Endothelial cell of umbilical vein (primary cell): ENCODE measurements at regions not wholly inside any gene's neighbourhood (a gene's known extent, or its start where the extent isn't known, plus 50 kb on each side); places are given as distances from the start of the nearest gene placed in this dataset.

Source experiments
- BruUV-seq: library from RNA; stranded (reverse); fragments of 400-500 nt; replicated peaks from 2 replicates; lab custom pipeline; 2021; lab: Mats Ljungman, UMichigan
- CTCF ChIA-PET: fragments of 300-600, 350-600 bp; sonication (Branson Sonifier 250); formaldehyde crosslinking; loops from one replicate; lab custom pipeline; 2021; ENCODE audit warnings: antibody characterized with exemption, inconsistent platforms; lab: Charles Lee
- POLR2A ChIA-PET: fragments of 300-600, 350-600 bp; sonication (Branson Sonifier 250); formaldehyde crosslinking; loops from one replicate; lab custom pipeline; 2021; ENCODE audit warnings: antibody characterized with exemption, inconsistent platforms; lab: Charles Lee
- DNase-seq: peaks from one replicate; pipeline ENCODE4 v3.0.0-alpha.2; 2011; ENCODE audit warnings: low read depth, low spot score
- FAIRE-seq: peaks from 2 replicates; lab custom pipeline; 2011; peaks lifted over from hg19 to GRCh38; lab: Jason Lieb, UNC
- H2AFZ ChIP-seq: 2 replicates; pipeline ENCODE4 v1.6.0; 2012; ENCODE audit warnings: low read depth, low read length, control low read depth, inconsistent platforms
- H3K27ac ChIP-seq: 2 replicates; pipeline ENCODE4 v1.5.1; 2011; ENCODE audit warnings: low read depth, mild to moderate bottlenecking, control low read depth, low read length, moderate library complexity; ENCODE audit not compliant: insufficient read depth
- H3K27me3 ChIP-seq, 2 experiments: 2 replicates each; pipeline versions ENCODE4 v1.6.0 to v1.6.1; 2011; ENCODE audit warnings: low read length in 2 of 2, mixed read lengths in 1 of 2; ENCODE audit not compliant: control insufficient read depth in 2 of 2, insufficient read depth in 2 of 2
- H3K36me3 ChIP-seq, 2 experiments: 2 replicates in 1 of 2; 3 replicates in 1 of 2; pipeline ENCODE4 v1.5.1; 2011; ENCODE audit warnings: low read length in 2 of 2, mild to moderate bottlenecking in 1 of 2, moderate library complexity in 1 of 2; ENCODE audit not compliant: control insufficient read depth in 2 of 2, insufficient read depth in 2 of 2; ENCODE audit errors: extremely low read depth in 1 of 2
- H3K4me1 ChIP-seq: 3 replicates; pipeline ENCODE4 v1.5.1; 2011; ENCODE audit warnings: mild to moderate bottlenecking, low read length; ENCODE audit not compliant: control insufficient read depth, insufficient read depth; ENCODE audit errors: extremely low read depth
- H3K4me2 ChIP-seq: 2 replicates; pipeline ENCODE4 v1.6.1; 2011; ENCODE audit warnings: low read length, control low read depth, mixed read lengths; ENCODE audit not compliant: insufficient read depth
- H3K4me3 ChIP-seq, 3 experiments: fragments of 200-600 bp in 1 of 3; sonication (generic), shearing (Covaris generic) in 1 of 3; replicated peaks in 1 of 3; 2 replicates each; pipeline ENCODE4 v1.5.1; 2011 to 2016; ENCODE audit warnings: control low read depth in 3 of 3, low read length in 3 of 3, mild to moderate bottlenecking in 2 of 3, inconsistent platforms in 1 of 3, low read depth in 1 of 3, moderate library complexity in 1 of 3; ENCODE audit not compliant: insufficient read depth in 1 of 3
- H3K79me2 ChIP-seq: 2 replicates; pipeline ENCODE4 v1.6.0; 2012; ENCODE audit warnings: low read length, inconsistent platforms; ENCODE audit not compliant: control insufficient read depth, insufficient read depth
- H3K9ac ChIP-seq: replicated peaks from 2 replicates; pipeline ENCODE3; 2011; ENCODE audit warnings: low read length, control low read depth; ENCODE audit not compliant: insufficient read depth; ENCODE audit errors: extremely low read depth
- H3K9me1 ChIP-seq: replicated peaks from 3 replicates; pipeline ENCODE4 v1.6.0; 2011; ENCODE audit warnings: mild to moderate bottlenecking, low read length; ENCODE audit not compliant: control insufficient read depth, insufficient read depth; ENCODE audit errors: extremely low read depth
- H3K9me3 ChIP-seq: replicated peaks from 2 replicates; pipeline ENCODE4 v1.5.1; 2012; ENCODE audit warnings: low read length, inconsistent platforms; ENCODE audit not compliant: control insufficient read depth, insufficient read depth
- H4K20me1 ChIP-seq: replicated peaks from 2 replicates; pipeline ENCODE3; 2011; ENCODE audit warnings: mild to moderate bottlenecking, low read length; ENCODE audit not compliant: control insufficient read depth, insufficient read depth; ENCODE audit errors: extremely low read depth
- EZH2 ChIP-seq: IDR thresholded peaks from 2 replicates; pipeline ENCODE4 v1.6.1; 2012; ENCODE audit warnings: borderline replicate concordance, low read depth, mild to moderate bottlenecking, moderate library complexity, low read length, inconsistent platforms; ENCODE audit not compliant: severe bottlenecking
- FOS ChIP-seq: IDR thresholded peaks from 2 replicates; pipeline ENCODE4 v1.6.1; 2011; ENCODE audit warnings: mild to moderate bottlenecking, low read length, moderate library complexity, borderline replicate concordance; ENCODE audit not compliant: insufficient read depth
- GATA2 ChIP-seq: IDR thresholded peaks from 2 replicates; pipeline ENCODE4 v1.7.0; 2011; ENCODE audit warnings: low read depth, mild to moderate bottlenecking, moderate library complexity, mixed read lengths, low read length; ENCODE audit not compliant: insufficient read length, insufficient read depth
- JUN ChIP-seq: IDR thresholded peaks from 2 replicates; pipeline ENCODE4 v1.6.1; 2011; ENCODE audit warnings: borderline replicate concordance, low read depth; ENCODE audit not compliant: insufficient read length, insufficient read depth
- MAX ChIP-seq: IDR thresholded peaks from 2 replicates; pipeline ENCODE4 v1.6.1; 2011; ENCODE audit not compliant: insufficient read depth, insufficient read length
- MYC ChIP-seq: IDR thresholded peaks from one replicate; pipeline ENCODE4 v1.6.1; 2011; ENCODE audit warnings: mild to moderate bottlenecking, low read depth, low read length
- POLR2A ChIP-seq: IDR thresholded peaks from 2 replicates; pipeline ENCODE4 v1.6.1; 2012; ENCODE audit warnings: low read depth, mild to moderate bottlenecking, control low read depth, low read length
- POLR2AphosphoS5 ChIP-seq: IDR thresholded peaks from 2 replicates; pipeline ENCODE4 v1.6.1; 2012; ENCODE audit warnings: low read depth, mild to moderate bottlenecking, control low read depth, low read length, moderate library complexity; ENCODE audit not compliant: insufficient read depth
- dilution Hi-C: fragments of 300-500 bp; cut with MboI; formaldehyde crosslinking; loops from one replicate; pipeline ENCODE4 v1.15.0; 2019; ENCODE audit warnings: low sequenced_read_pairs; ENCODE audit not compliant: extremely low pct_ligation_motif_present
- intact Hi-C: fragments of 100-400 bp; cut with micrococcal nuclease; formaldehyde crosslinking; loops from one replicate; pipeline ENCODE4 v1.10.0; 2022
- TF ChIP-seq, protein P1 (sequence below), 2 donors: IDR thresholded peaks; 1 replicate in 1 of 2; 2 replicates in 1 of 2; pipeline ENCODE4 v1.5.1; 2011; ENCODE audit warnings: low read length in 2 of 2, mild to moderate bottlenecking in 2 of 2, moderate library complexity in 2 of 2, control low read depth in 1 of 2, inconsistent platforms in 1 of 2, low read depth in 1 of 2; ENCODE audit not compliant: insufficient read depth in 1 of 2; ENCODE audit errors: extremely low read depth in 1 of 2

GRCh38 chr14:41022932-41023331 is 583.7 kb upstream of the LRFN5 start:
- Histone ChIP-seq H3K9ac (no peak overlapping the region), H3K79me2 (no peaks in the 10 kb centered on the region), H3K27ac (no peak overlapping the region), H2AFZ (no peak overlapping the region), H3K9me3 (peaks cover 4% of the 10 kb centered on the region), H3K27me3 (no peaks in the 10 kb centered on the region), H3K36me3 (no peaks in the 10 kb centered on the region), H3K4me3 (no peak overlapping the region), H3K4me2 (no peak overlapping the region), H3K4me1 (no peaks in the 10 kb centered on the region), H3K9me1 (no peaks in the 10 kb centered on the region), H4K20me1 (no peaks in the 10 kb centered on the region)
- FAIRE-seq (no peak), DNase-seq (no peak)
- POLR2A ChIA-PET: no interaction called here
- TF ChIP-seq JUN (no peak), FOS (no peak), GATA2 (no peak), EZH2 (no peak)
- BruUV-seq: no TSS peak
- CTCF ChIA-PET: no interaction called here
- dilution Hi-C loops (no loop called here), intact Hi-C loops (no loop called here)

DNA sequence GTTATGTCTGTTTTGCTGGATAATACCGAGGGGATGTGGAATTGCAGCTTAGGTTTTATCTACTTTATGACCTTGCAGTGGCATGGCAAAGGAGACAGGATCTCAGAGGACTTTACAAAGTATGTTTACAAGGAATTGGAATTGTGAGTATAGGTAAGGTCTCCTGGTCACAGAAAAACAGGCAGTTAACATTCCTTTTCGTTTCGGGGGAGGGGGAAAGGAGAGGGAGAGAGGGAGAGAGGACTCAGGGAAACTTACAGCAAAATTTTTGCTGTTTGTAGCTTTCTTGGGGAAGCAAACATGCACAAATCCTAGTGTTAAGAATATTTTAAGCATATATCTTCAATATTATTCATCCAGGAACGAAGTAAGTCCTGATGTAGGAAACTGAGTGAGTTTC is 590.5 kb upstream of the LRFN5 start:
- Histone ChIP-seq H3K27ac (no peak overlapping the region), H3K4me2 (no peak overlapping the region), H4K20me1 (no peaks in the 10 kb centered on the region), H3K36me3 (no peaks in the 10 kb centered on the region), H3K9me3 (no peaks in the 10 kb centered on the region), H3K9me1 (no peaks in the 10 kb centered on the region), H3K4me3 (no peak overlapping the region), H2AFZ (no peak overlapping the region), H3K27me3 (no peaks in the 10 kb centered on the region), H3K79me2 (no peaks in the 10 kb centered on the region), H3K9ac (no peak overlapping the region), H3K4me1 (no peaks in the 10 kb centered on the region)
- BruUV-seq: no TSS peak
- ChIA-PET CTCF (no interaction called here), POLR2A (no interaction called here)
- intact Hi-C loops: no loop called here
- TF ChIP-seq POLR2A (no peak), GATA2 (no peak), FOS (no peak), MYC (no peak), JUN (no peak), MAX (no peak), POLR2AphosphoS5 (no peak), EZH2 (no peak)
- TF ChIP-seq, protein P1, sequence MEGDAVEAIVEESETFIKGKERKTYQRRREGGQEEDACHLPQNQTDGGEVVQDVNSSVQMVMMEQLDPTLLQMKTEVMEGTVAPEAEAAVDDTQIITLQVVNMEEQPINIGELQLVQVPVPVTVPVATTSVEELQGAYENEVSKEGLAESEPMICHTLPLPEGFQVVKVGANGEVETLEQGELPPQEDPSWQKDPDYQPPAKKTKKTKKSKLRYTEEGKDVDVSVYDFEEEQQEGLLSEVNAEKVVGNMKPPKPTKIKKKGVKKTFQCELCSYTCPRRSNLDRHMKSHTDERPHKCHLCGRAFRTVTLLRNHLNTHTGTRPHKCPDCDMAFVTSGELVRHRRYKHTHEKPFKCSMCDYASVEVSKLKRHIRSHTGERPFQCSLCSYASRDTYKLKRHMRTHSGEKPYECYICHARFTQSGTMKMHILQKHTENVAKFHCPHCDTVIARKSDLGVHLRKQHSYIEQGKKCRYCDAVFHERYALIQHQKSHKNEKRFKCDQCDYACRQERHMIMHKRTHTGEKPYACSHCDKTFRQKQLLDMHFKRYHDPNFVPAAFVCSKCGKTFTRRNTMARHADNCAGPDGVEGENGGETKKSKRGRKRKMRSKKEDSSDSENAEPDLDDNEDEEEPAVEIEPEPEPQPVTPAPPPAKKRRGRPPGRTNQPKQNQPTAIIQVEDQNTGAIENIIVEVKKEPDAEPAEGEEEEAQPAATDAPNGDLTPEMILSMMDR (IDR thresholded peaks at IDR 0.05; ENCODE audit: extremely low read depth in 1 of 2, insufficient read depth in 1 of 2, low read depth in 1 of 2, low read length in 2 of 2): no peak
- DNase-seq (no peak), FAIRE-seq (no peak)
- dilution Hi-C loops: no loop called here
